Nephron progenitor cell (in vitro differentiated cells): ENCODE measurements at regions not wholly inside any gene's neighbourhood (a gene's known extent, or its start where the extent isn't known, plus 50 kb on each side); places are given as distances from the start of the nearest gene placed in this dataset.
"Not testable (repeated sequence)": the region's sequence is repeated elsewhere in the genome, so short reads cannot be mapped to it uniquely, and the experiment has no call there.

Experiments used
- DNase-seq: peaks from one replicate; pipeline ENCODE4 v3.0.0; 2021
- H3K27ac Mint-ChIP-seq: 2 replicates; pipeline ENCODE4 v1.8.0; 2021; ENCODE audit warnings: mild to moderate bottlenecking, moderate library complexity, mixed read lengths
- H3K27me3 Mint-ChIP-seq: 2 replicates; pipeline ENCODE4 v1.8.0; 2021; ENCODE audit warnings: mild to moderate bottlenecking, low read depth, mixed read lengths; ENCODE audit not compliant: poor library complexity
- H3K36me3 Mint-ChIP-seq: 2 replicates; pipeline ENCODE4 v1.8.0; 2021; ENCODE audit warnings: low read depth, mixed read lengths
- H3K4me1 Mint-ChIP-seq: 2 replicates; pipeline ENCODE4 v1.8.0; 2021; ENCODE audit warnings: mixed read lengths
- H3K4me3 Mint-ChIP-seq: 2 replicates; pipeline ENCODE4 v1.8.0; 2021; ENCODE audit warnings: mild to moderate bottlenecking, moderate library complexity, mixed read lengths
- H3K9me3 Mint-ChIP-seq: 2 replicates; pipeline ENCODE4 v1.8.0; 2021; ENCODE audit warnings: mild to moderate bottlenecking, moderate library complexity, mixed read lengths
- TF ChIP-seq, protein P1 (sequence below): fragments of 200-600 bp; sonication (generic); IDR thresholded peaks from 2 replicates; pipeline ENCODE4 v1.5.0; 2021; ENCODE audit warnings: antibody characterized with exemption

DNA sequence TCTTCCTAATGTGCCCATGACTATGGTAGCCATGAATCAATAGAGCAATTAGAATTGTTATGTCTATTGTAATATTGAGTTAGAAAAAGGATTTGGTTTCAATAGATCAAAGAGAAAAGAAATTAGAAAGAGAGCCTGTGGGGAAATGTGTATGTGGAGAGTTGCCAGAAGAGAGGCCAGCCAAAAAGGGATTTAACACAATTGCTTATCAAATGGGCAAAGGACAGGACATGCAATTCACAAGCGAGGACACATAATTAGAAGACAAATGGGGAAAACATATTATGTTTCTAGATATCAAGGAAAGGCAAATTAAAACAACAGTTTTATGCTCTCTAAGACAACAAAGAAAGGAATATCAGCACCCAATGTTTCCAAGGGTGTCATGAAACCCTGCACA, 403.2 kb upstream of the KLHL29 start:
- H3K27ac Mint-ChIP-seq: no peak overlapping the region
- peaks cover 6% of the 10 kb centered on the region for H3K36me3 Mint-ChIP-seq
- H3K4me1 Mint-ChIP-seq: no peaks in the 10 kb centered on the region
- no peaks in the 10 kb centered on the region for H3K27me3 Mint-ChIP-seq
- H3K4me3 Mint-ChIP-seq: no peak overlapping the region
- TF ChIP-seq, protein P1, sequence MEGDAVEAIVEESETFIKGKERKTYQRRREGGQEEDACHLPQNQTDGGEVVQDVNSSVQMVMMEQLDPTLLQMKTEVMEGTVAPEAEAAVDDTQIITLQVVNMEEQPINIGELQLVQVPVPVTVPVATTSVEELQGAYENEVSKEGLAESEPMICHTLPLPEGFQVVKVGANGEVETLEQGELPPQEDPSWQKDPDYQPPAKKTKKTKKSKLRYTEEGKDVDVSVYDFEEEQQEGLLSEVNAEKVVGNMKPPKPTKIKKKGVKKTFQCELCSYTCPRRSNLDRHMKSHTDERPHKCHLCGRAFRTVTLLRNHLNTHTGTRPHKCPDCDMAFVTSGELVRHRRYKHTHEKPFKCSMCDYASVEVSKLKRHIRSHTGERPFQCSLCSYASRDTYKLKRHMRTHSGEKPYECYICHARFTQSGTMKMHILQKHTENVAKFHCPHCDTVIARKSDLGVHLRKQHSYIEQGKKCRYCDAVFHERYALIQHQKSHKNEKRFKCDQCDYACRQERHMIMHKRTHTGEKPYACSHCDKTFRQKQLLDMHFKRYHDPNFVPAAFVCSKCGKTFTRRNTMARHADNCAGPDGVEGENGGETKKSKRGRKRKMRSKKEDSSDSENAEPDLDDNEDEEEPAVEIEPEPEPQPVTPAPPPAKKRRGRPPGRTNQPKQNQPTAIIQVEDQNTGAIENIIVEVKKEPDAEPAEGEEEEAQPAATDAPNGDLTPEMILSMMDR: no peak
- H3K9me3 Mint-ChIP-seq: peaks cover 9% of the 10 kb centered on the region
- no peak for DNase-seq

GRCh38 chr2:22984152-22984551, 400.8 kb upstream of the KLHL29 start:
- not testable (repeated sequence) for H3K4me3 Mint-ChIP-seq, H3K27me3 Mint-ChIP-seq

GRCh38 chr2:22990246-22990645, 394.7 kb upstream of the KLHL29 start:
- Mint-ChIP-seq H3K9me3 (no peaks in the 10 kb centered on the region), H3K27ac (no peak overlapping the region), H3K27me3 (no peaks in the 10 kb centered on the region), H3K4me3 (no peak overlapping the region), H3K4me1 (no peaks in the 10 kb centered on the region), H3K36me3 (no peaks in the 10 kb centered on the region)
- no peak for DNase-seq
- TF ChIP-seq, protein P1: no peak

More at GRCh38 chr2:22984152-22984551, 400.8 kb upstream of the KLHL29 start:
- not testable (repeated sequence) for DNase-seq, H3K4me1 Mint-ChIP-seq, H3K36me3 Mint-ChIP-seq, H3K27ac Mint-ChIP-seq, H3K9me3 Mint-ChIP-seq

DNA sequence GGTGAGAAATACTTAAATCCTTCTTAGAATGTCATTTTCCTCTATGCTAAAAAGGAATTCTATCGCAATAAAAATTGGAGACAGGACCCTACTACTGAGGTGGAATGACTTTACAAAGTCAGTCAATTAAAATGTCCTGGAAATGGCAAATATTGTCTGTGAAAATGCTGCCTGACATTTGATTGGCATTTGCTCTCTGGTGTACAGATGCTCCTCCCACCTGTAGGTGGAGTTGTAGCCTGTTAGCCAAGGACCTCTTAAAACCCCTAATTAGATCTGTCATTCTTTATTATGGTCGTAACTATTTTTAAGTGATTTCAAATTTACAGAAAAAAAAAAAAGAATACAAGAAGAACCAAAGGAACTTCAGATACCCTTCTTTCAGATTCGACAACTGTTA, 393.1 kb upstream of the KLHL29 start:
- H3K9me3 Mint-ChIP-seq: no peaks in the 10 kb centered on the region
- TF ChIP-seq, protein P1: no peak
- no peak overlapping the region for H3K4me3 Mint-ChIP-seq

GRCh38 chr2:22992441-22992840, 392.5 kb upstream of the KLHL29 start:
- H3K4me3 Mint-ChIP-seq: no peak overlapping the region
- no peaks in the 10 kb centered on the region for H3K27me3 Mint-ChIP-seq
- H3K27ac Mint-ChIP-seq: no peak overlapping the region
- TF ChIP-seq, protein P1: no peak
- H3K9me3 Mint-ChIP-seq: no peaks in the 10 kb centered on the region
- no peaks in the 10 kb centered on the region for H3K4me1 Mint-ChIP-seq
- no peak for DNase-seq
- H3K36me3 Mint-ChIP-seq: no peaks in the 10 kb centered on the region

More for the DNA sequence above, 393.1 kb upstream of the KLHL29 start:
- Mint-ChIP-seq H3K36me3 (no peaks in the 10 kb centered on the region), H3K27ac (no peak overlapping the region), H3K27me3 (no peaks in the 10 kb centered on the region), H3K4me1 (no peaks in the 10 kb centered on the region)
- DNase-seq: no peak

DNA sequence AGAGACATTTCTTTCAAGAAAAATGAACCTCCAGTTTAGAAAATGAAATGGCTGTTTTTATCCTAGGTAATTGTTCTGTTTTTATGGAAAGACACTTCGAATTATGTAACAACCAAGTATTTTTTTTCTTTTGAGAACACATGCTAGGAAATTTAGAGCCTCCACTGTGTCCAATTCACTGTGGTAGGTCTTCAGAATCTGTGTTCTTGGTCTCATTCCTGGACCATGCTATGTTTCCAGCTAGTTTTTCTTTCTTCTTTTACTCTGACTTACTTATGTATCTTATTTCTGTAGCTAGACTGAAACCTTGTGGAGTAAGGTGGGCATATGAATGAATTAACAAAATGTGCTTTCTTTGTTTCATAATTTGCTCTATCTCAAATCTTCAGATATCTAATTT, 391.7 kb upstream of the KLHL29 start:
- no peaks in the 10 kb centered on the region for H3K9me3 Mint-ChIP-seq
- TF ChIP-seq, protein P1: no peak
- no peak overlapping the region for H3K4me3 Mint-ChIP-seq
- no peak for DNase-seq
- no peaks in the 10 kb centered on the region for H3K36me3 Mint-ChIP-seq
- H3K27me3 Mint-ChIP-seq: peaks cover 4% of the 10 kb centered on the region
- no peak overlapping the region for H3K27ac Mint-ChIP-seq
- H3K4me1 Mint-ChIP-seq: no peaks in the 10 kb centered on the region
